Jurkat, Clone E6-1 (cell line): ENCODE measurements at regions not wholly inside any gene's neighbourhood (a gene's known extent, or its start where the extent isn't known, plus 50 kb on each side); places are given as distances from the start of the nearest gene placed in this dataset.
"Not testable (repeated sequence)": the region's sequence is repeated elsewhere in the genome, so short reads cannot be mapped to it uniquely, and the experiment has no call there.

Experiments
- DNase-seq: peaks from one replicate; pipeline ENCODE4 v3.0.0-alpha.2; 2011; ENCODE audit warnings: low read depth, low spot score
- H3K4me3 ChIP-seq: 2 replicates; pipeline ENCODE4 v1.5.1; 2011; ENCODE audit warnings: mild to moderate bottlenecking, low read length, control low read depth, moderate library complexity

GRCh38 chr20:53826597-53827291, 233.1 kb upstream of the ZNF217 start:
- no peak overlapping the region for H3K4me3 ChIP-seq
- no peak for DNase-seq

DNA sequence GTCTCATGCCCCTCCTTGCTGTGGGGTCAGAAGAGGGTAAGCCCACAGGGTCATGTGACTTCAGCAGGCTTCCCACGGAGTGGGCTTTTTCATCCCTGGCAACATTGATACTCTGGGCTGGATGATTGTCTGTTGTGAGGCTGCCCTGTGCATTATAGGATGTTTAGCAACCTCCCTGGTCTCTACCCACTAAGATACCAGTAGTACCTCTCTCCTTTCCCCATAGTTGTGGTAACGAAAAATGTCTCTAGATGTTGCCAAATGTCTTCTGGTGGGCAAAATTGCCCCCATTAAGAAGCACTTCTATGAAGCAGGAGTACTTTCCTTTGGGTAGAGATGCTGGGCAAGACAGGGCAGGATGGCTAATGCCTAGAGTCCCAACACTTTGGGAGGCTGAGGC, 232.5 kb upstream of the ZNF217 start:
- DNase-seq = no peak
- H3K4me3 ChIP-seq = no peak overlapping the region

DNA sequence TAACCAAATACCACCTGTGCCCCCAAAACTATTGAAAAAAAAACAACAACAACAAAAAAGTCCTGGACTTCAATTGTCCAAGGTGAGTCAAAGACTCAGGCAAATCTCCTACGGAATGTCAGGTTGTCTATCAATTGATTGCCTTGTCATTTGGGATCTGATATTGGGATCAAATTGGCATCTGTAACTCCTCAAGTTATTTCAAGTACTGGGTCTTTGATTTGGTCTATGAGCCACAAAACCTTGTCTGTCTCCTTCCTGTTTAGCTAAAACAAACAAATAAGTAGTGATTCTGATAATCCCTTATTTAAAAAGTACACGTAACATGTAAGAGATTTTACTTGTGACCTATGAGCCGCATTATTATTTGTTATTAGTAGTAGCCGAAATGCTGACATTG, 231.6 kb upstream of the ZNF217 start:
- DNase-seq = no peak
- no peak overlapping the region for H3K4me3 ChIP-seq

- DNase-seq = no peak
- no peak overlapping the region for H3K4me3 ChIP-seq
These were observed 231.1 kb upstream of the ZNF217 start for GRCh38 chr20:53824779-53825178.

- no peak overlapping the region for H3K4me3 ChIP-seq
- no peak for DNase-seq
These were observed 229.6 kb upstream of the ZNF217 start for GRCh38 chr20:53823121-53823764.

DNA sequence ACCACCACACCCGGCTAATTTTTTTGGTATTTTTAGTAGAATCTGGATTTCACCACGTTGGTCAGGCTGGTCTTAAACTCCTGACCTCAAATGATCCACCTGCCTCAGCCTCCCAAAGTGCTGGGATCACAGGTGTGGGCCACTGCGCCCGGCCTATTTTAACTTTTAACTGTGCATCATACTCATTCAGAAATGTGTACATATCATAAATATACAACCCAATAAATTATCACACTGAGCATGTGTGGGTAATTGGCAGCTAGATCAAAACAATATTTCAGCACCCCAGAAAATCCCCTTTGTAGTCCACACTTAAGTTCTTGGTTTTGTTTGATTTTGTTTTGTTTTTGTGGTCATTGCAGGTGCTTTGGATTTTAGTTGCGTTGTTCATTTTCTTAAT, 228.9 kb upstream of the ZNF217 start:
- no peak for DNase-seq
- H3K4me3 ChIP-seq = no peak overlapping the region

DNA sequence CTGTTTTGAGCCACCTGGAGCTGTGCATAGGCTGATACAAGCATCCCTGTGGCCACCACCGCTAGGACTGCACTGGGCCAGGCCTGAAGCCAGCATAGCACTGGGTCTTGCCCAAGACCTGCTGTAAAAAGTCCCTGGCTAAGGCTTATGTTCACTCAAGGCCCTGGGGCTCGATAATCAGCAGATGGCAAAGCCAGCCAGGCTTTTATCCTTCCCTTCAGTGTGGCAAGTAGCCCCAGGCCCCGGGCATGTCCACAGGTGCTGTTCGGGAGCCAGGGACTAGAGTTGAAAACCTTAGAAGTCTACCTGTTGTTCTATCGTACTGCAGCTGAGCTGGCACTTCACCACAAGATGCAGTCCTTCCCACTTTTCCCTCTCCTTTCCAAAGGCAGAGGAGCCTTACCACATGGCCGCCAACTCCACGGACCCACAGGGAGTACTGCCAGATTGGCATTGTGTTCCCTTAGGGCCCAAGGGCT, 226.4 kb upstream of the ZNF217 start:
- H3K4me3 ChIP-seq = no peak overlapping the region
- DNase-seq = no peak

DNA sequence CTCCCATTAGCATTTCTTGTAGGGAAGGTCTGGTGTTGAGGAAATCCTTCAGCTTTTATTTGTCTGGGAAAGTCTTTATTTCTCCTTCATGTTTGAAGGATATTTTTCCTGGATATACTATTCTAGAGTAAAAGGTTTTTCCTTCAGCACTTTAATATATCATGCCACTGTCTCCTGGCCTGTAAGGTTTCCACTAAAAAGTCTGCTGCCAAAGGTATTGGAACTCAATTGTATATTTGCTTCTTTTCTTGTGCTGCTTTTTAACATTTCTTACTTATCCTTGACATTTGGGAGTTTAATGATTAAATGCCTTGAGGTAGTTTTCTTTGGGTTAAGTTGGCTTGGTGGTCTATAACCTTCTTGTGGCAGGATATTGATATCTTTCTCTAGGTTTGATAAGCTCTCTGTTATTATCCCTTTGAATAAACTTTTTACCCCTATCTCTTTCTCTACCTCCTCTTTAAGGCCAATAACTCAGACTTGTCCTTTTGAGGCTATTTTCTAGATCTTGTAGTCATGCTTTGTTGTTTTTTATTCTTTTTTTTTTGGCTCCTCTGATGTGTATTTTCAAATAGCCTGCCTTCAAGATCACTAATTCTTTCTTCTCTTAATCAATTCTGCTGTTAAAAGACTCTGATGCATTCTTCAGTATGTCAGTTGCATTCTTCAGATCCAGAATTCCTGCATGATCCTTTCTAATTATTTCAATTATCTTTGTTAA, 225.0 kb upstream of the ZNF217 start:
- no peak for DNase-seq
- no peak overlapping the region for H3K4me3 ChIP-seq

GRCh38 chr20:53817513-53817912, 223.9 kb upstream of the ZNF217 start:
- H3K4me3 ChIP-seq, DNase-seq: not testable (repeated sequence)

DNA sequence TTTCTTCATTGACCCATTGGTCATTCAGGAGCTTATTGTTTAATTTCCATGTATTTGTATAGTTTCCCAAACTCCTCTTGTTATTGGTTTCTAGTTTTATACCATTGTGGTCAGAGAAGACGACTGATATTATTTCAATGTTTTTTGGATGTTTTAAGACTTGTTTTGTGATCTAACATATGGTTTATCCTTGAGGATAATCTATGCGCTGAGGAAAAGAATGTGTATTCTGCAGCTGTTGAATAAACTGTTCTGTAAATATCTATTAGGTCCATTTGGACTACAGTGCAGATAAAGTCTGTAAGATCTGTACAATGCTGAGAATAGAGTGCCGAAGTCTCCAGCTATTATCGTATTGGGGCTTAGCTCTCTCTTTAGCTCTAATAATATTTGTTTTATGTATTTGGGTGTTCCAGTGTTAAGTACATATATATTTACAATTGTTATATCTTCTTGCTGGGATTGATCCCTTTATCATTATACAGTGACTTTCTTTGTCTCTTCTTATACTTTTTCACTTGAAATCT, 223.3 kb upstream of the ZNF217 start:
- no peak for DNase-seq
- H3K4me3 ChIP-seq = no peak overlapping the region

- no peak overlapping the region for H3K4me3 ChIP-seq
- DNase-seq = no peak
These were observed 221.9 kb upstream of the ZNF217 start for GRCh38 chr20:53815509-53815908.

DNA sequence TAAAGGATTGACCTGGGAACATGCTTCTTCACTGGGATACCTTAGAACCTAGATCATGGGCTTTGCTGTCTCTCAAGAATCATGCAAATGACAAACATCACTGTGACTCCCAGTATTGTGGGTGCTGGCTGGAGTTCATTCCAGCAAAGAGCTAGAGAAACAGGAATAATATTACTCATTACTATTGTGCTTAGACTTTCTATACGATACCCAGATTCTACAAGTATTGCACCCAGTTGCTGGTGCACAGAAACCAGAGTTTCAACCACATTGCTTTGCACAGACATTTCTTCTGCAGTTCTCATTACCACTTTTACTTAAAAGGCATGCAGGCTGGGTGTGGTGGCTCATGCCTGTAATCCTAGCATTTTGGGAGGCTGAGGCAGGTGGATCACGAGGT, 220.4 kb upstream of the ZNF217 start:
- no peak overlapping the region for H3K4me3 ChIP-seq
- no peak for DNase-seq

DNA sequence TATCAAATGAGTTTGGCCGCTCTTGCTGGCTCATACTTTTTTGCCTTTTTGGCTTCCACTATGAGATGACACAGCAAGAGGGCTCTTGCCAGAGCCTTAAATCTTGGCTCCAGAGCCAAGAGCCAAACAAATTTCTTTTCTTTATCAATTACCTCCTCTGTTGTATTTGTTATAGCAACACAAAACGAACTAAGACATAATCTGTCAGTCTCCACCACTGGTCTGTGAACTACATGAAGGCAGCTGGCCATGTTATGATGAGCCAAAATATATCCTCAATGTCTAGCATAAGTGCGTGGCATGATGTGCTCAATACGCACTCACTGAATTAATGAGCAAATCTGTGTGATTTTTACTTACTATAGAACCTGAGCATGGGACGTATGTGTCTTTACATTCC, 220.0 kb upstream of the ZNF217 start:
- no peak overlapping the region for H3K4me3 ChIP-seq
- no peak for DNase-seq

DNA sequence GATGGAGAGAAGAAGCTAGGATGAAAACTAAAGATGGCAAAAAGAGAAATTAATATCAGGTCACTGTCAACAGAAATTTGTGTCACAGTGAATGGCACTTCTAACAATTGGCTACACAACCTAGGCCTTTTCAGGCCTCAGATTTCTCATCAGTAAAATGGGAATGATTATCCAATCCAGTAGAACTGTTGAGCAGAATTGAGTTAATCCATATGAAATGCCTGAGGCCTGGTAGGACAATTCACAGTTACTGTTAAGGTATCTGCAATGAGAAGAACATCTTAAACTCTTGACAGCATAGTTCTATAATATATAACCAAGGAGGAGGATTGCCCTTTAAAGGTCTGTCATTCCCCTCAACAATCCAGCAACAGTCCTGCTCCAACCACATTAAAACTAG, 217.9 kb upstream of the ZNF217 start:
- no peak for DNase-seq
- H3K4me3 ChIP-seq = no peak overlapping the region

DNA sequence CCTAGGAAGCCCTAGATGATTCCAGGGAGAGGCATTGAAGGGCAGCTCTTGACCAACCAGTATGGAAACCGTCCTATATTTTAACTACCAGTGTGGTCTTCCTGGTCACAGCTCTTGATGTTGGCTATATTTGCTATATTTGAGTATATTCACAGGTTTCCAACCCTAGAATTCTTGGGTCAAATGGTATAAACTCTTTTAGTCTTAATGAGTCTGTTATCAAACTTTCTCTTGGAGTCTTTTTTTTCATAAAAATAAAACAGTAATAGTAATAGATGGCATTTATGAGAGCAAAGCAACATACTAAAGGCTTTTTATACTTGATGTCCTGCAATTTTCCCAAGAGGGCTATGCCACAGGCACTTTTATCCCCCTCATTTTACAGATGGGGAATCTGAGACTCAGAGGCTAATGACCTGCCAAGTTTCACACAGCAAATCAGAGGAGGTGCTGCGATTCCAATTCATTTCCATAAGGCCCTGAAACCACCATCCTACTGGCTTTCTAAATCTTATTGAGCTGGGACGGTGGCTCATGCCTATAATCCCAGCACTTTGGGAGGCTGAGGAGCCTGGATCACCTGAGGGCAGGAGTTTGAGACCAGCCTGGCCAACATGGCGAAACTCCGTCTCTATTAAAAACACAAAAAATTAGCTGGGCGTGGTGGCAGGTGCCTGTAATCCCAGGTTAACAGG, 217.2 kb upstream of the ZNF217 start:
- no peak overlapping the region for H3K4me3 ChIP-seq
- DNase-seq = no peak

GRCh38 chr20:53809728-53810365, 216.2 kb upstream of the ZNF217 start:
- no peak overlapping the region for H3K4me3 ChIP-seq
- DNase-seq = no peak

DNA sequence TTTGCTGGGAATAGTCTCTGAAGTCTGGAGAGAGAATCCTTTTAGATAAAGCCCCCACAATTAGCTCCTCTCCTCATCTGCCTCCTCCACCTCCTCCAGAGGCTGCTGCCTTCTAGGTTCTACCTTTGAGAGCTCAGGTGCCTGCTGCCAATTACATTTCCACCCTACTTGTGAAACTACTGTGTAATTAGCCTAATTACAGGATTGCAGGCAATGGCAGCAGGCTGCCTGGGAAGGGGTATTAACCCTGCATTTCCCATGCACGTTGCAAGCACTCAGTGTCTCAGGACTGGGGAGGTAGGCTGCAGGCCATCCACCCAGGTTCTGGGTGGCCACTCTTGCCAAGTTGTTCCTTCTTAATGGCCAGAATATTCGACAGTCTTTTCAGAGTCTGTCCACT, 215.6 kb upstream of the ZNF217 start:
- no peak for DNase-seq
- no peak overlapping the region for H3K4me3 ChIP-seq

DNA sequence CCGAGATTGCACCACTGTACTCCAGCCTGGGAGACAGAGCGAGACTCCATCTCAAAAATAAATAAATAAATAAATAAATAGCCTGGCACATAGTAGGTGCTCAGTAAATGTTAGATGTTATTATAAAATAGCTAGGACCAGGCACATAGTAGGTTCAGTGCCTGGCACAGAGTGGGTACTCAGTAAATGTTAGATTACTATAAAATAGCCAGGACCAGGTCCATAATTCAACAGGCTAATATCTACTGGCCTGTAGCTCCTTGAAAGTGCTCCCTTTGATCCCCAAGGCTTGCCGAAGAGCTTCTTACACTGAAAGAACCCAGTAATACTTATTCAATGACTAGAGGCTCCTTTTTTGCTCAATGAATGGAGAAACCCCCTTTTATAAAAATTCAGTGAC, 215.1 kb upstream of the ZNF217 start:
- no peak for DNase-seq
- H3K4me3 ChIP-seq = no peak overlapping the region

GRCh38 chr20:53808302-53808701, 214.7 kb upstream of the ZNF217 start:
- DNase-seq, H3K4me3 ChIP-seq: not testable (repeated sequence)
